ENCODE measurements at regions not wholly inside any gene's neighbourhood (a gene's known extent, or its start where the extent isn't known, plus 50 kb on each side); places are given as distances from the start of the nearest gene placed in this dataset.
"Not testable (repeated sequence)": the region's sequence is repeated elsewhere in the genome, so short reads cannot be mapped to it uniquely, and the experiment has no call there.

DNA sequence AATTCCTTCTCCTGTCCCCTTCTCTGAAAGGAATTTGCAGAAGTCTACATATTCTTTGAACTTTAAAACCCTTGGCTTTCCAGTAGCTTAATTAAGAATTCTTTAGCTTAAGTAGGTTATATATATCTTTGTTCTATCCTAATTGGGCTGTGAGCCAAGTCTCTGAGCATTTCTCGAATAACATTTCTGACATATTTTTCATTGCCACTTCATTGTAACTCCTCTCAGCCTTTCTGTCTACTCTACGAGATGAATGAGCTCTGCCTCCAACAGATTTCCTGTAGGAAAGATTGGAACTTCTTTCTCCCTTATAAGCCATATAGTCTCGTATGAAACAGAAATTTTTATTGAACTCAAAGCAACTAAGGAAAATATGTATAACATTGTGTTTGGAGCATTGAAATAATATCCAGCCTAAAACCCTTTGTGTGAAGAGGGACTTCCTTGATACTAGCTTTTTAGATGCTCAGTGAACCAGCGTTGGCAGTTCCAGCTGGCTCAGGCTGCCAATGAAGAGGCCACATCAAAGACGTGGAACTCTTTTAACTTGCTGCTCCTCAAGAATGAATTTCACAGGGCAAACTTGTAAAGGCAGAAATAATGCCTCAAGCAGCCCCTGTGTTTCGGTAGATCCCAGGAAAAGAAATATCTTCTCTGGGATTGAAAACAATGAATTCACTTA lies 87.7 kb upstream of the NOX3 start:
- FAIRE-seq, result no peak

DNA sequence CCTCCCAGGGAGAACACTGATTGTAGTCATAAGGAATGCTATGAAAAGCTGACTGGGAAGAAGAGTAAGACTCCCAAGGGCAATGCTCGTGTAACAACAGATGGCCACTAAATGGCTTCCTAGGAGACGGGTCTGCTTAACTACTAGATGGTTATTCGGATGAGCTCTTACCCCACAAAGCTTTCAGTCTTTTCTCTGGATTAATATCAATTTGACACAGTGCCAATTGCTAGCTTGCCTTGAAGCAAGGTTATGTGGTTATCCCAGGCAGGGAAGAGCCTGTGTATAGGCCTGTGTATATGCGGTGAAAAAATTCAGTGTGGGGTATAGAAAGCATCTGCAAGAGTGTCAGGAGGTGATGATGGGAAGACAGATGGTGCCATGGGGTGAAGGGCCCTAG lies 86.4 kb upstream of the NOX3 start:
- FAIRE-seq, result no peak

DNA sequence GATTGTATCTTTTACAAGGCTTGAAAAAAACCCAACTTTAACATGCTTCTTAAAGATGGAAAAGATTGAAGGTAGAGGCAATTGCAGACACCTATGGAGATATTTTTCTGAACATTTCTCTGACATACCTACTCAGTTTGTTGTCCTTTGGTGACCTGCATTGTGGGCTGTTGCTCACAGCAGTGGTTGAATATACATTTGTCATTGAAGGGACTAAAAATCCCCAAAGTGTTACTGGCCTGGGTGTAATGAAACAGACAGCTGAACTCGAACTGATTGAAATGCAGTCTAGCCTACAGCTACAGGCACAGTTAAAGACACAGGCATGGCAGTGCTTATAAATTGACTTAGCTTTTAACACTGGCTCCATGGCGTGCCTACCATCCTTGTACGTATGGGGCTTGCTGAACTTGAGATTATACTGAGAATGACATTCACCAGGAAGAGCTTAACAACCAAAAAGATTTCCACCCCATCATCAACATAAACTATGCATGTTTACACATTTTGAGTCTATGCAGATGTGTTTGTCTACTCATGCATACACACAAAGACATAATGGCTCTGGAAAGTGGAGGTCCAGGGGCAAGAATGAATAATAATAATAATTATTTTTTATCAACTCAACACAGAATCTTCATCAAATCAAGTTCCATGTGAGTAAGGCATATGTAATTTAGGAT lies 83.2 kb upstream of the NOX3 start:
- no peak for FAIRE-seq

DNA sequence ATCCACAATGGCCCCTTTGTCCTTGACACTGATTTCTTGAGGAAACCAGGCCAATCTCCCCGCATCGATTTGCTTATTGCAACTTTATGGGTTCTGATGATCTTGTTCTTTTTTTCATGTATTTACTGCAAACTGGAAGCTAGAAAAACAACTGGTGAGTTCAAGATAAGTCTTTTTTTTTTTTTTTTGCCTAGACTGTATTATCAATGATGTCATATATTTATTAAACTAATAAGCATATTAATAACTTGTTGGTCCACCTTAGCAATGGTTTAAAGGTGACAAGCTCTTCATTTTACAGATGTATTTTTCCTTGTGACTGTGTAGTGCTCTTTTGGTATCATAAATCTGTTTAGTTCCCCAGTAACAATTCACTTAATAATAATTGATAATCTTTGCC lies 79.0 kb upstream of the NOX3 start:
- no peak for FAIRE-seq

DNA sequence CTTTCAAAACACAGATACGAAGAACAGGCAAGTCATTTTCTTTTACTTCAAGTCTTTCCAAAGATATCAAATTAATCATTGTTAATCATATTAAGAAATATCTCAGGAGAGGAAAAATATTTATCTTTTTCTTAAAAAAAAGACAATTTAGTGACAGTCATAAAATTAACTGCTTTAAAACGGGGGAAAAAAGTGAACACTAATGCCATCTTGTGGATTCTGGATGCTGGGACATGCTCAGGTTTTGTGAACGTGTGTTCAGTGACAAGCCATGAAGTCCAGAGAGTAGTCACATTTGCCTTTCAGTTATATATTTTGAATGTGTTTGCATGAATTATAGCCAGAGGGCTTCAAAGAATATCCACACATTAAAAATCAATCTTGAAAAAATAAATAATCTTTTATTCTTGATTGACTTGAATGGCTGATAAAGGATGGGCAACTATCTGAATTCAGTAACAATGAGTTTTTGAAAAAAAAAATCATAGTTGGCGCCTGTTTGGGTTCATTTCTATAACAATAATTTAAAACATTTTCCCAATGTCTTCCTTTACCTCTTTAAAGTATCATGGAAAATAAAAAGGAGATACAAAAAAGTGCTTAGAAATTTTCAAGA lies 74.7 kb upstream of the NOX3 start:
- peak; percentile 46 for FAIRE-seq

DNA sequence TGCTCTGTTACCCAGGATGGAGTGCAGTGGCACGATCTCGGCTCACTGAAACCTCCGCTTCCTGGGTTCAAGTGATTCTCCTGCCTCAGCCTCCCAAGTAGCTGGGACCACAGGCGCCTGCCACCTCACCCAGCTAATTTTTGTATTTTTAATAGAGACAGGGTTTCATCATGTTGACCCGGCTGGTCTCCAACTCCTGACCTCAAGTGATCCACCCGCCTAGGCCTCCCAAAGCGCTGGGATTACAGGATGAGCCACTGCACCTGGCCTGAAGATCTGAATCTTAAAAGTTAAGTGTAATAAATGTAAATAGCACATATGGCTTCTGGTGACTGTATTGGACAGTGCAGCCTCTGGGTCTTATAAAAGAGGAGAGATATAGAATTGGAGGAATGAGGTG lies 74.2 kb upstream of the NOX3 start:
- FAIRE-seq, result not testable (repeated sequence)

DNA sequence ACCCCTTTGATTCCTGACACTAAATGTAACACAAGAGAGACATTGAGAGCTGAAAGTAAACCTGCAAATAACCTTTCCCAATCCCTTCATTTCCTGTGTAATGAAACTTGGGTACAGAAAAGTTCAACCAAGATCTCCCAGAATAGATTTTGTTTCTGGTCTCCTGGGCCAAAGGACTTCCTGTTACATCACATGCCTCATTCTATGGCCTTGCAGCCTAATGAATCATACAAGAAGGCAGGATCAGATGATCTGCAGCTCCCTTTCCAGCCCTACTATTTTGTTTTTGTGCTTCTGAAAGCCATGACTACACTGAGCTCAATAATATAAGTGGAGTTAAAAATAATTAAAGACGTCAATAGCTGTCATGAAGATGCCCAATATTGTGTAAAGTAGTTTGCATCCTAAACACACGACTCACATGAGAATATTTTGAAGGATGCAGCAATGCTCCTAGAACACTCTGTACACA lies 73.4 kb upstream of the NOX3 start:
- no peak for FAIRE-seq

DNA sequence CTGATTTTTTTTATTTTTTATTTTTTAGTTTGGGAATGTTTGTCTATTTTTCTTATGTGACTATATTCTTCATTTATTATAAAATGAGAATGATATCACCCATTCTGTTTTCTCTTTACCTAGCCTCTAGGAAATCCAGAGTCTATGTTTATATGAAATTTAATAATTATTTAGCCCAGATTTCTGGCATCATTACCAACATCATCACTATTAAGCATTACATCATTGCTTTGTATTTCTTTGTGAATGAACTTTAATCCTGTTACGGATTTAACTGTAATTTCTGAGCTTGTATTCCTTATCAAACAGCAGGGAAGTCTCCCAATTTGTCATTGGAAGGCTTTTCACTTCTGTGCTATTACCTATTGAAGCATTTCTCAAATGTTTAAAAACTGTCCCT lies 72.7 kb upstream of the NOX3 start:
- FAIRE-seq, result no peak

DNA sequence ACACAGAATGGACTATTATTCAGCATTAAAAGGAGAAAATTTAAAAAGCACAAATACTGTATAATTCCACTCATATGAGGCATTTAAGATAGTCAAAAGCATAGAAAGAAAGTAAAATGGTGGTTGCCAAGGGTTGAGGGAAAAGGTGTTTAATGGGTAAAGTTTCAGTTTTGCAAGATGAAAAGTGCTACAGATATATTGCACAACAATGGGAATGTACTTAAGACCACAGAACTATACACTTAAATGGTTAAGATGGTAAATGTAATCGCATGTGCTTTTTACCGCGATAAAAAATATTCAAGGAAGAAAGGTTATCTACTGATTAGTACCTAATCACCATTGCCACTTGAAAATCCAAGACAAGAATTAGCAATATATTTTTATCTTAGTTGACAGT lies 71.8 kb upstream of the NOX3 start:
- FAIRE-seq, result no peak

DNA sequence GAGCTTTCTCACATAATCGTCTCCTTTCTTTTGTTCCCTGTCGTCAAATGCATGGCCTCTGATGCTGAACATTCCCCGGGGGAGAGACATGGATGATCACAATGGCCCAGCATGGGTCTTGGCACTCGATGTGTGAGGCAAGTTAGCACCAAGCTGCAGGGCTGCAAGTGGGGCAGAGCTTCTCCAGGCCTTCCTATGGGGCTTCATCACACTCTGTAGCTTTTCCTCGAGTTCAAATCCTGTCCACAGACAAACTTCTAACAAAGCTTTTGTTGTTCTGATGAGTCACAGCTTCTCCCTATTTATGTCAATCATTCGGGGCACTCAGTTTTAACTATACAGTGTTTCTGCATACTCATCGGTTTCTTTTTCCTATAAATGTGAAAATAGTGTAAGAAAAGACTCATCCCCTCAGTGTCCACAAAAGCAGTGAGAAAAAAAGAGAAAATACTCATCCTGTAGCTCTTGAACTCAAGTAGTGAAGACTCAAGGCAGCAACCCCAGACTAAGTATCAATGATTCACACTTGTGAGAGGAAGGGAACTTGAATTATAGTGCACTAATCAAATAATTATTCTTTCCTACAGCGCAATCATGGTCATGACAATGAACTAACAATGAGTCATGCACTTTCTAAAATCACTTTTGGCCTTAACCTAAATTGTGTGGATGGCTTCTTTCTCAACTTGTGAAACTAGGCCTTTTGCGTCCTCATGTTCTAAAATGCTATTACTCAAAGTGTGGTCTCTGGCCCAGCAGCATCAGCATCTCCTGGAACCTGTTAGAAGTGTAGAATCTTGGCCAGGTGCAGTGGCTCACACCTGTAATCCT lies 68.4 kb upstream of the NOX3 start:
- FAIRE-seq, result no peak

DNA sequence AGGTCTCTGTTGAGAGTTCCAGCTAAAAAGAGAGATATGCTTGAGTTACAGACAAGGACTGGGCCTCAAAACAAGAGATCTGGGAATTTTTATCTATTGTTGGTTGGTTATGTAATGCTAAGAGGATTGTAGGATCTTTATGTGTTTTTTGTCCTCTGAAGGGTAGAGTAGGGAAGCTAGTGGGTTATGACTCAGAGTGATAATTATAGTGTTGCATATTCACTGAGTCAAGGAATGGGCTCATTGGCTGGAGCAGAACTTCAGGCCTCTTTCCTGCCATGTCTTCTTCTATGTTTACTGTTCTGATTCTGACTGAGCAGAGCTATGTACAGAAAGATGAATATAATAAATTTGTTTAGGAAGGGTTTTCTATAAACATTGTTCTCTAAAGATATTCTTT lies 66.1 kb upstream of the NOX3 start:
- no peak for FAIRE-seq

DNA sequence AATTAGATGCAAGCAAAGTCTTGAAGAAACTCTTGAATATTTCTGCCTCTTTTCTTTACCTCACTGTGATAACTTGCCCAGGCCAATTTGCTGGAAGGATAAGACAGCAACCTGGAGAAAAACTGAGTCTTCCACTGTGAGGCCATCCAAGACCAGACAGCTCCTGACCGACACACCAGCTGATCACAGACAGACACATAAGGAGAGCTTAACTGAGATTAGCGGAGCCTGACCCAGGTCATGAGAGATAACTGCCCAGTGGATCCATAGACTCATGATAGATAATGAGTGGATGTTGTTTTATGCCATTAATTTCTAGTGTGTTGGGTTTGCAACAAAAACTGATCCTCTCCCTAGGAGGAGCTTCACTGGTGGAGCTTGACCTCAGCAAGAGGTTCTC lies 64.4 kb upstream of the NOX3 start:
- FAIRE-seq, result no peak

DNA sequence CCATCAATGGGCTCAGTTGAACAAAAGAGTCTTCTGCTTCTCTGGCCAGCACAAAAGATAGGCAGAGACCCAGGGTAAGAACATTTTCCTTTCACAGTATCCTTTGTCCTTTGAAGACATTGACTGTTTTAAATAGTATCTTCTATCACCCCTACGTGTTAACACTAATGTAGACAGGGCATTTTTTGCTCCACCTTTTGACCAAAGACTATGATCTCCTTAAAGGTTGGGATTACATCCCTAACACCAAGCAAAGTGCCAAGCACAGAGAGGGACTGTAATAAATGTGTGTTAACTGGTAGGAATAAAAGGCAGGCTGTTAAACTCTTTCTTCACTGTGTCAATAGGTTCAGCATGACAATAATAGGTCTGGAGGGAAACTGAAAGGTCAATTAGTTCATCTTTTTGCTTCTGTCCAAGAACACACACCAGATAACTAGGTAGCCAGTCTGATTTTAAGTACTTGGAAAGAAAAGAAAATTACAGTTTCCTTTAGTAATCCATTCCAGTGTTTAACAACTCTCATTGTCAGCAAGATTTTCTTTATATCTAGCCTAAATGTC lies 63.6 kb upstream of the NOX3 start:
- FAIRE-seq, result no peak

DNA sequence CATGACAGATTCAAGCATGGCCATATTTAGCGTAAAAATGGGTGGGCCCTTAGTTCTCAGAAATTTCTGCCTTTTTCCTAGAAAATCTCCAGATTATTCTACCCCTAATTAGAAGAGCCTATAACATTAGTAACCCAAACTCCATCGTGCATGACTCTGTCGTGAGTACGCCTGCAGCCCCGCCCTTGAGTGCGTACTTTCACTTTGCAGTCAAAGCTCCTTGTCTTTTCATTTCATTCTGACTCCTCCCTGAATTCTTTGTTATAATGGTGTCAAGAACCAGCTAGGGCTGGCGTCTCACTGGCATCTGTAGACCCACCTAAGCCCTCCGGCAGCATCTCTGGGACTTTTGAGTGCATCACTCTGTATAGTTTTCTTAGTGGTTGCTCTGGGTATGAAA lies 61.7 kb upstream of the NOX3 start:
- no peak for FAIRE-seq

DNA sequence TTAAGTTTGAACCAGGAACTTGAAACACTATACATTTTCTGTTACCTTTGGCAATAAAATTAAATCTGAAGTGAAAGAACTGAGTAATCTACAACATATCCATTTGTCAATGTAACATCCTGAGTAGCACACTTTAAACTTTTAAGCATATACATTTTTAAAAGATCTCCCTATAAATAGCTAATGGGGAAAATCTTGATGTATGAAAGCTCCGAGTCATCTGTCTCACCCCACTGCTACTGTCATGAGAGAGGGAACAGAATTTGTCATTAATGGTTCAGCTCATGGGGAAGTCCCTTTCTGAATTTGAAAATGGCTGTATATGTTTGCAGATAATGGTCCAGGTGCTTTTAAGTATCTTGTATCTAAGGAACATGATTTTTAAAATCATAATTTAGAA lies 55.2 kb upstream of the NOX3 start:
- no peak for FAIRE-seq

DNA sequence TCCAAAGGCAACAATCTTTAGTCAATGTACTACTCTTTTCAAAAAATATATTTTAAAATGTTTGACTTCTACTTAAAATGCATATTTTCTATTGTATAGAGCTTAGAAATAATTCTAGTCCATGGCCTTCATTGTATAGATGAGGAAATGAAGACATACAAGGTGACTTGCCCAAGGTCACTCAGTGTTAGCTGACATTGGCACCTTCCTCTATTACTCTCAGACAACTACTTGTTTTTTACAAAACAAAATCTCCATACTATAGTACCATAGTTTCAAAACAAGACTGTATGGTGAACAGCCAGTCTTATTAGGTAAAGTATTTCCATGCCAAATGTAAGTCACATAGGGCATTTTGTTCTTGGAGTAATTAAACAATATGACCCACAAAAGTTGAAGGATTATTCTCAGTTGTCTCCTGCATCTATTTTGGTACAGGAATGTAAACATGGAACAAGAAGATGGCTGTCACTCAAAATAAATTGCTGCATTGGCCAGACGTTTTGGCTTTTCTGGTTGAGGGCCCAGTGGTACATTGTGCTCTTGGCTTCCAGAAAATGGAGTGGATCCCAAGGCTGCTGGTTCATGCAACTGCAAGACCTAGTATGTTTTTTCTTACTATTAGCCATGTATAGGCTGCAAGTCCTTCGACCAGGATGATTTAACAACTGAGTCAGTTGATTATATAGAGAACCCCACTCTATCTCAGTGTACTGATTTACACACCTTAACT lies 54.3 kb upstream of the NOX3 start:
- no peak for FAIRE-seq

DNA sequence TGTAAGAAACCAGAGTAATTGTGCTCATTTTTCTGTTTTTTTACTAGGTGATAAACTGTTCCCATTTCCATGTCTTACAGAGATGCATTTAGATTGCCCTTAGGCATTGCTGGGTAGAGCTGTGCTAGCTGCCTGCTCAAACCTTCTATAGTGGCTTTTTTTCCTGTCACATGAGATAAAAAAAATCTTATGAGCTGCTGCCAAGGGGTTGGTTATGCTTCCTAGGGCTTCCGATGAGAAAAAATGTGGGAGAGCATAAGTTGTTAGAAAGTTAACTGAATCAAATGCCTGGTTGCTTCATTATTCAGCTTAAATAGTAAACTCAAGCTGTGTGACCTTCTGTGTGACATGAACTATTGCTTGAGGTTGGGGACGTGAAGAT lies 50.0 kb upstream of the NOX3 start:
- FAIRE-seq, result no peak

All from TTC549 (cell line).